NCI-H2227 (cell line): ENCODE measurements at regions not wholly inside any gene's neighbourhood (a gene's known extent, or its start where the extent isn't known, plus 50 kb on each side); places are given as distances from the start of the nearest gene placed in this dataset.

Experiments
- DNase-seq: peaks from one replicate; lab custom pipeline; 2025; ENCODE audit not compliant: unreplicated experiment; lab: John Stamatoyannopoulos, UW

GRCh38 chr10:33401300-33401699 lies 66.8 kb upstream of the NRP1 start:
- DNase-seq, result no peak

- DNase-seq, result no peak
These were observed 64.3 kb upstream of the NRP1 start for GRCh38 chr10:33398796-33399195.

- DNase-seq, result no peak
These were observed 62.5 kb upstream of the NRP1 start for GRCh38 chr10:33396938-33397337.

GRCh38 chr10:33396279-33396678 lies 61.8 kb upstream of the NRP1 start:
- no peak for DNase-seq

- DNase-seq, result no peak
These were observed 60.7 kb upstream of the NRP1 start for GRCh38 chr10:33395201-33395600.

GRCh38 chr10:33392706-33393105 lies 58.2 kb upstream of the NRP1 start:
- DNase-seq, result no peak

GRCh38 chr10:33391611-33392465 lies 57.4 kb upstream of the NRP1 start:
- no peak for DNase-seq

GRCh38 chr10:33390046-33390445 lies 55.6 kb upstream of the NRP1 start:
- DNase-seq, result no peak

- DNase-seq, result no peak
These were observed 54.3 kb upstream of the NRP1 start for GRCh38 chr10:33388785-33389184.

GRCh38 chr10:33388382-33388781 lies 53.9 kb upstream of the NRP1 start:
- no peak for DNase-seq

GRCh38 chr10:33387720-33388119 lies 53.3 kb upstream of the NRP1 start:
- DNase-seq, result no peak

GRCh38 chr10:33386926-33387325 lies 52.5 kb upstream of the NRP1 start:
- no peak for DNase-seq

- no peak for DNase-seq
These were observed 51.2 kb upstream of the NRP1 start for GRCh38 chr10:33385686-33386085.

- DNase-seq, result no peak
These were observed 50.5 kb upstream of the NRP1 start for GRCh38 chr10:33385015-33385414.
